Activated CD8-positive, alpha-beta memory T cell treated with anti-CD3 and anti-CD28 coated beads, Interleukin-2, amount 10 ng/mL, durations not matched to agents 7 days and 5 days (primary cell): ENCODE measurements at regions not wholly inside any gene's neighbourhood (a gene's known extent, or its start where the extent isn't known, plus 50 kb on each side); places are given as distances from the start of the nearest gene placed in this dataset.
"Not testable (repeated sequence)": the region's sequence is repeated elsewhere in the genome, so short reads cannot be mapped to it uniquely, and the experiment has no call there.

Source experiments
- ATAC-seq: fragments of 150-1000 bp; cut with Tn5 transposase; one replicate; pipeline ENCODE4 v1.10.0; 2021; ENCODE audit warnings: moderate library complexity
- CTCF ChIA-PET: fragments of 350-600 bp; sonication (Branson Sonifier 250); formaldehyde crosslinking; loops from one replicate; lab custom pipeline; 2021; ENCODE audit warnings: antibody characterized with exemption; lab: Charles Lee
- DNase-seq: peaks from one replicate; pipeline ENCODE4 v3.0.0-alpha.2; 2020
- H3K27ac Mint-ChIP-seq: one replicate; pipeline ENCODE4 v1.8.0; 2021; ENCODE audit warnings: mild to moderate bottlenecking, mixed read lengths
- H3K27me3 Mint-ChIP-seq: one replicate; pipeline ENCODE4 v1.8.0; 2021; ENCODE audit warnings: mixed read lengths
- H3K36me3 Mint-ChIP-seq: one replicate; pipeline ENCODE4 v1.8.0; 2021; ENCODE audit warnings: mild to moderate bottlenecking, mixed read lengths
- H3K4me1 Mint-ChIP-seq: one replicate; pipeline ENCODE4 v1.8.0; 2021; ENCODE audit warnings: mixed read lengths
- H3K4me3 Mint-ChIP-seq: one replicate; pipeline ENCODE4 v1.8.0; 2021; ENCODE audit warnings: mild to moderate bottlenecking, moderate library complexity, mixed read lengths
- H3K9me3 Mint-ChIP-seq: one replicate; pipeline ENCODE4 v1.8.0; 2022; ENCODE audit warnings: low read depth, mixed read lengths

DNA sequence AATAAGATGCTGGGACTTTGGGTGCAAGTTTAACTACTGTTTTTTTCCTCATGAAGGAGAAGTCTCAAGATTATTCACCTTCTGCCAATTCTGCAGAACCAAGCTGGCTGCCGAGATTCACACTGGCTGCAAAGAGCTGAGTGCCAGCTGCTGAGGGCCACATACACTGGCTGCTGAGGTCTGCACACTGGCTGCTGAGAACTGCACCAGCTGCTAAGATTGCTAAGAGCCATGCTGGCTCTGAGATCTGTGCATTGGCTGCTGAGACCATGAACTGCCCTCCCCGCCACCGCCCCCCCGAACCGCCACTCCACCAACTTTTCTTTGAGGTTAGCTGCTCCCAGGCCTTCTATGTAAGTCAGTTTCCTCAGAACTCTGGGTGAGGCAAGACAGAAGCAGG, 330.3 kb downstream of the CBLL2 start:
- no peaks in the 10 kb centered on the region for H3K27me3 Mint-ChIP-seq
- CTCF ChIA-PET = no interaction called here
- no peak overlapping the region for H3K4me3 Mint-ChIP-seq
- no peak overlapping the region for H3K27ac Mint-ChIP-seq
- H3K36me3 Mint-ChIP-seq = no peaks in the 10 kb centered on the region
- no peak for DNase-seq
- H3K9me3 Mint-ChIP-seq = no peaks in the 10 kb centered on the region
- no peaks in the 10 kb centered on the region for H3K4me1 Mint-ChIP-seq
- ATAC-seq = no peak

DNA sequence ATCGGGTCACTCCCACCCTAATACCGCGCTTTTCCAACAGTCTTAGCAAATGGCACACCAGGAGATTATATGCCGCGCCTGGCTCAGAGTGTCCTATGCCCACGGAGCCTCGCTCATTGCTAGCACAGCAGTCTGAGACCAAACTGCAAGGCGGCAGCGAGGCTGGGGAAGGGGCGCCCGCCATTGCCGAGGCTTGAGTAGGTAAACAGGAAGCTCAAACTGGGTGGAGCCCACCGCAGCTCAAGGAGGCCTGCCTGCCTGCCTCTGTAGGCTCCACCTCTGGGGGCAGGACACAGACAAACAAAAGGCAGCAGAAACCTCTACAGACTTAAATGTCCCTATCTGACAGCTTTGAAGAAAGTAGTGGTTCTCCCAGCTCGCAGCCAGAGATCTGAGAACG, 336.7 kb downstream of the CBLL2 start:
- H3K4me1 Mint-ChIP-seq, CTCF ChIA-PET, DNase-seq, H3K36me3 Mint-ChIP-seq, H3K27me3 Mint-ChIP-seq, ATAC-seq, H3K4me3 Mint-ChIP-seq, H3K27ac Mint-ChIP-seq, H3K9me3 Mint-ChIP-seq: not testable (repeated sequence)

DNA sequence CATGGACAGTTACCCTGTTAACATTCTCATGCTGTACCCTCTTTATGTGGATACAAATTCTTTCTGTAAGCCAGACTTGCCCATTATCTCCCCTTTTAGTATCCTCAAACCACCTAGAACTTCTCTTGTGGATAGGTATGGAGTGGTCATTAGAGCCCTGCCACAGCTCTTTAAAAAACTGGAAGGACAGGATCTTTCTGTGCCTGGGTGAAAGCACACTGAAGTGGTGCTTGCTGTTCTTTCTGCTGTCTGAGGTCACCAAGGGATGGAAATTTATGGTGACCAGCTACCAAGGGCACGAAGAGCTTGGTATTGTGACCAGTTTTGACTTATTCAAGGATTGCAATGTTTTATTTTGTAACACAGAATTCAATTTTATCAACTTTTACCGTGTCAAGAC, 344.2 kb downstream of the CBLL2 start:
- ATAC-seq = no peak
- no peaks in the 10 kb centered on the region for H3K9me3 Mint-ChIP-seq
- no peak overlapping the region for H3K27ac Mint-ChIP-seq
- no peak for DNase-seq
- no peaks in the 10 kb centered on the region for H3K27me3 Mint-ChIP-seq
- H3K36me3 Mint-ChIP-seq = no peaks in the 10 kb centered on the region
- no peak overlapping the region for H3K4me3 Mint-ChIP-seq
- CTCF ChIA-PET = no interaction called here
- H3K4me1 Mint-ChIP-seq = no peaks in the 10 kb centered on the region

DNA sequence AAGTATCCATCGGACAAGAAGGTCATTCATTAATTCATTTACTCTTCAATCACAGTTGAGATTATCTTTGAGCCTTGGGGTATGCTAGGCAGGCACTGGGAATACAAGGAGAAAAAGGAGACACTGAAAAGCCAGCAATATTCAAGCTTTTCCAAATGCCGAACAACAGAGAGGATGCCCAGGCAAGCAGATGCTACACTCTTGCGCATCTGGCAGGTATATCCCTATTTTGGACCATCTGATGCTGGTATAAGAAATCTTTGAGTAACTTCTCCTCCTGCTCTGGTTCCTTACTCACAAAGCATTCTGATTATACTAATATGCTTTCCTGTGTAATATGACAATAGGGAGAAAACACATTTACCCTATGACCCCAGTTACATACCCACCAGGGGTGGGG, 354.9 kb downstream of the CBLL2 start:
- ATAC-seq = no peak

DNA sequence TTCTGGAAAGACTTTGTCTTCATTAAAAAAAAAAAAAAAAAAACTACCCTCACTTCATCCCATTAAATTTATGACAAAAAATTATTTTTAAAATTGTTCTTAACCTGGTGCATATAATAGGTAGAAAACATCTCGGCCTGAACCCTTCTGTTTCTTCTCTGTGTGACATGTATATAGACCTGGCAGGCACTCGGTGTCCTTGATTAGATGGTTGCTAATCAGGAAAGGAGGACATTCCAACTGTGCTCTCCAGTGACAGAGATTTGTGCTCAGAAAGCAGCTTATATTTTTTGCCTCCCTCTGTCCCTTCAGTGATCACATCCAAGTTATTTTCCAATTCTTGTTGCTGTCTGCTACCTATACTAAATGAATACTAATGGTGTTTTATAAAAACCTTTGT, 355.6 kb downstream of the CBLL2 start:
- Mint-ChIP-seq H3K4me1 (no peaks in the 10 kb centered on the region), H3K27me3 (no peaks in the 10 kb centered on the region), H3K4me3 (no peak overlapping the region), H3K36me3 (no peaks in the 10 kb centered on the region), H3K27ac (no peak overlapping the region), H3K9me3 (no peaks in the 10 kb centered on the region)
- DNase-seq (no peak), ATAC-seq (no peak)
- CTCF ChIA-PET = no interaction called here

More for the DNA sequence above, 354.9 kb downstream of the CBLL2 start:
- CTCF ChIA-PET = no interaction called here
- Mint-ChIP-seq H3K4me1 (no peaks in the 10 kb centered on the region), H3K27me3 (no peaks in the 10 kb centered on the region), H3K36me3 (no peaks in the 10 kb centered on the region), H3K4me3 (no peak overlapping the region), H3K9me3 (no peaks in the 10 kb centered on the region), H3K27ac (no peak overlapping the region)
- no peak for DNase-seq

DNA sequence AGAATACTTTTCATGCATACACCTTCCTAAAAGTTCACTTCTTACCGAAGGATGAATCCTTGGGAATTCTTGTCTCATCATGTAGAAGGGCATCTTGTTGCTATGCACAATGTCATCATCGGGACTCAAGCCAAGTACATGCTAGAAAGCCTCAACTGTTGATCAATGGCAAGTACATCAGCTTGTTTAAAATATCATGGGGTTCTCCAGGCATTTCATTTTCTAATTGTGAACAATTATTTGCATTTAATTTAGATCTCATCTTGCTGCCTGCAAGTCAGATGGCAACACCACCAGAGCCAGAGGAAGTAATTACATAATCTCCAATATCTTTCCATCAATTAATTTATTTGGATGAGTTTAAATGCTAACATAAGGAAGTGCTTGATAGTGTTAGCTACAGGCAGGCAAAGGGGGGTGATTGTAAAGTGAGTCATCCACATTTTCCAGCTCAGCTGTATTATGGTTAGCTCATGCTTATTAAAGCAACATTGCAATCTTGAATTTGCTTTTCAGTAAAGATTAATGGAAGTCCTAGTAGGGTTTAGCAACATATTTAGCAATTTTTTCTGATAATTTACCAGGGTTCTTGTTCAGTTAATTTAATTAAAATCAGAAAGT, 356.5 kb downstream of the CBLL2 start:
- Mint-ChIP-seq H3K27me3 (no peaks in the 10 kb centered on the region), H3K4me3 (no peak overlapping the region), H3K9me3 (no peaks in the 10 kb centered on the region), H3K4me1 (no peaks in the 10 kb centered on the region), H3K36me3 (no peaks in the 10 kb centered on the region), H3K27ac (no peak overlapping the region)
- CTCF ChIA-PET = no interaction called here
- DNase-seq = no peak
- ATAC-seq = no peak

DNA sequence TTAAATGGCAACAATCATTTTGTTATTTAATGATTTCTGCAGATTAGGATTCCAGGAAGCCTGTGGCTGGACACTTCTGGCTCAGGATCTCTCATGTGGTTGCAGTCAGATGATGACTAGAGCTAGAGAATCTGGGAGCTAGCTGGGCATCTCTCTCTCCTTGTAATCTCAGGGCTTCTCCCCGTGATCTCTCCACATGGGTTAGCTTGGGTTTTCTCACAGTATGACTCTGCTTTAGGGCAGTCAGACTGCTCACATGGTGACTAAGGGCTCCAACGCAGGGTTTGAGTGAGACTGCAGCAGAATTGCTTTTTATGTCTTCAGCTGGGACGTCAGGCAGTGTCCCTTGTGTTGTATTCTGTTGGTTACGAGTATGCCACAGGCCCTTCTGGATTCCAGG, 361.4 kb downstream of the CBLL2 start:
- CTCF ChIA-PET = no interaction called here
- no peaks in the 10 kb centered on the region for H3K36me3 Mint-ChIP-seq
- no peaks in the 10 kb centered on the region for H3K27me3 Mint-ChIP-seq
- no peak for DNase-seq
- H3K4me1 Mint-ChIP-seq = no peaks in the 10 kb centered on the region
- no peak overlapping the region for H3K27ac Mint-ChIP-seq
- H3K9me3 Mint-ChIP-seq = no peaks in the 10 kb centered on the region
- H3K4me3 Mint-ChIP-seq = no peak overlapping the region
- no peak for ATAC-seq

DNA sequence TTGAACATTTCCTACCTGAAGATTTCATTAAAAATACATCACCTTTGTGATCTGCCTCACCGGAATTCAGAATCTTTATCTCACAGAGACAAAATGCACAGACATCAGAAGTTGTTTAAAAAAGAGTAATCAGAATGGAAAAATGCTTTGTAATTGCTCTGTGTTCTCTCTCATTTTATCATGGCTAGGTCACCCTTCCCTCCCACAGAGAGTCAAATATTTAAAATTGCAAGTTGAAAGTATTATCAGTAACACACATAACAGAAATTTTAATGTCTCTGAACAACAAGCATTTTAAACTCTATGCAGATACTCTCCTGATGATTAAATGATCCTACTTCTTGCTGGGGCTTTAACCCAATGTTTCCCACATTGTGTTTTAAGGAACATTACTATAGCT, 362.0 kb downstream of the CBLL2 start:
- Mint-ChIP-seq H3K4me1 (no peaks in the 10 kb centered on the region), H3K27ac (no peak overlapping the region), H3K4me3 (no peak overlapping the region), H3K36me3 (no peaks in the 10 kb centered on the region), H3K27me3 (no peaks in the 10 kb centered on the region), H3K9me3 (no peaks in the 10 kb centered on the region)
- DNase-seq (no peak), ATAC-seq (no peak)
- CTCF ChIA-PET = no interaction called here

DNA sequence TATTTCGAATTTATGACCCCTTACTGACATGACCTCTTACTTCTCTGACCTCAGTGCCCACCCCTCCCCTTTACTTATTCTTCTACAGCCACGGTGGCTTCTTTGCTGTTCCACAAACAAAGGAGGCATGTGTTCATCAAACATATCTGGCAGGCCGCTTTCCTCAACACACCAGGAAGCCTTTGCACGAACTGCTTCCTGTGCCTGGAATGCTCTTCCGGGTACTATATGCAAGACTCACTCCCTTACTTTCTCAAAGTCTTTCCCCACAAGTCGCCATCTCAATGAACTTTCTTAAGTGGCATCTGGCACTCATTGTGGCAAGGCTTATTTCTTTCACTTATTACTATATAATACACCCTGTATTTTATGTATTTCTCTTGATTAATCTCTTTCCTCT, 351.5 kb upstream of the DDX53 start:
- no peak overlapping the region for H3K27ac Mint-ChIP-seq
- no peak overlapping the region for H3K4me3 Mint-ChIP-seq
- H3K4me1 Mint-ChIP-seq = no peaks in the 10 kb centered on the region
- DNase-seq = no peak
- ATAC-seq = no peak
- CTCF ChIA-PET = no interaction called here
- H3K9me3 Mint-ChIP-seq = no peaks in the 10 kb centered on the region
- no peaks in the 10 kb centered on the region for H3K36me3 Mint-ChIP-seq
- H3K27me3 Mint-ChIP-seq = no peaks in the 10 kb centered on the region

DNA sequence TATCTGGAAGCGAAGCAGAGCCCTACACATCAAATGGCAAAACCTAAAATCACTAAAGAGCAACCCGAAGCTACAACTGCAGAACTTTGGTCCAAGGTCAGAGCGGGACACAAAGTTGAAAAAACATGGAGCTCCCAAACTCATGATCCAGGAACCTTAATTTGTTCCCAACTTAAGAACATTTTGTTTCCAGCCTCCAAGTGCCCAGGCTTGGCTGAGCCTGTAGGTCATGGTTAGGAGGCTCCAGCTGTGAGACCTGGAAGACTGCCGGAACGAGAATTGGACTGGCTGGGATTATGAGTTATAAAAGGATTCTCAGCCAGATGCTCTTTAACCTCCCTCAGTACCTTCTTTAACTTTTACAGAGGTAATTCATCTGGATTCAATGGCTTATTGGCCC, 349.1 kb upstream of the DDX53 start:
- H3K27me3 Mint-ChIP-seq = no peaks in the 10 kb centered on the region

DNA sequence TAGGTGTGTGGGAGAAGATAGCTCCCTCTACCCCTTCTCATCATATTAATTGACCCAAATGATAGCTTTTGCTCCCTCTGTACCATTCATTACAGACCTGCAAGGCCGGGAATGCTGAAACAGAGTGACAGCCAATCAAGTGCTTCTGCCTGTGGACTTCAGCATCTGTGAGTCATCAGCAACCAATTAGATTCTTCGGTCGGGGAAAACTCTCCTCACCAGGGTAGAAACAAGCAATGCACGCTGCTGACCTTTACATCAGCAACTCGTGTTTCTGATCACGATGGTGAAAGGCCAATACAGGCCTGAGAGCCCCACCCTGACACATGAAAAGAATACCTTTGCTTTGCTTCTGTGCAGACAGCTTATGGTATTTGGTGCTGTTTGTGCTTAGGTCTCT, 347.2 kb upstream of the DDX53 start:
- H3K4me1 Mint-ChIP-seq = no peaks in the 10 kb centered on the region
- CTCF ChIA-PET = no interaction called here
- no peaks in the 10 kb centered on the region for H3K27me3 Mint-ChIP-seq
- no peaks in the 10 kb centered on the region for H3K36me3 Mint-ChIP-seq
- DNase-seq (no peak), ATAC-seq (no peak)
- H3K27ac Mint-ChIP-seq = no peak overlapping the region
- no peaks in the 10 kb centered on the region for H3K9me3 Mint-ChIP-seq
- no peak overlapping the region for H3K4me3 Mint-ChIP-seq

More for the DNA sequence above, 349.1 kb upstream of the DDX53 start:
- Mint-ChIP-seq H3K4me3 (no peak overlapping the region), H3K4me1 (no peaks in the 10 kb centered on the region), H3K27ac (no peak overlapping the region), H3K36me3 (no peaks in the 10 kb centered on the region), H3K9me3 (no peaks in the 10 kb centered on the region)
- ATAC-seq = no peak
- DNase-seq = no peak
- CTCF ChIA-PET = no interaction called here

DNA sequence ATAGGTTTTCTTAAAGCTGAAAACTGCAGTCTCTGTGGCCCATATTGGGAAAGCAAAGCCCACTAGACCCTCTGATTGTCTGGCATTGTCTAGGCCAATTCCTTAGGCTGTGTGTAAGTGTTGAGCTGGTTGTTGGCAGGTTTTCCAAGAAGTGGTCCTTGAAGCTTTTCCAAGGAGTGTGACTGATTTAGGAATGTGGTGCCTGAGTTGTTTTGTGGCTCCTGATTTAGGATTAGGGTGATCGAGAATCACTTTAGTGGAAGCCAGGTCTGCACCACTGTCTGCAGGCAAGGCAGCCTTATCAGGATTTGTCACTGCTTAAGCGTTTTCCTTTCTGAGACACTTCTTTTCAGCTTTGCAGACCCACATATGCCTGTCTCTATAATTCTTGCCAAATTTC, 339.0 kb upstream of the DDX53 start:
- Mint-ChIP-seq H3K36me3 (no peaks in the 10 kb centered on the region), H3K4me1 (no peaks in the 10 kb centered on the region), H3K27me3 (no peaks in the 10 kb centered on the region), H3K9me3 (no peaks in the 10 kb centered on the region), H3K4me3 (no peak overlapping the region), H3K27ac (no peak overlapping the region)
- CTCF ChIA-PET = no interaction called here
- DNase-seq (no peak), ATAC-seq (no peak)

DNA sequence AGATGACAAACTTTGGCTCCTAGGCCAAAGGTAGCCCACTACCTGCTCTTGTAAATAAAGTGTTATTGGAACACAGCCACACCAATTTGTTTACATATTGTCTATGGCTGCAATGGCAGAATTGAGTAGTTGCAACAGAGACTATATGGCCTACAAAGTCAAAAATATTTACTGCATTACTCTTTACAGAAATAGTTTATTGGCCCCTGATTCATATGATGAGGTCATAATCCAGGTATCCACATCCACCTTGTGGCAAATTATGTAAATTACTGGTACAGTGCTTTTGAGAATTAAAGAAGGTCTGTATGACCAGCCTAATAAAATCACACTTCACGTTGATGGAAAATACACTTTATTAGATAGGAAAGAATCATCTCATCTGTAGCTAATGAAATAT, 337.0 kb upstream of the DDX53 start:
- ATAC-seq (no peak), DNase-seq (no peak)
- H3K9me3 Mint-ChIP-seq = no peaks in the 10 kb centered on the region
- no peaks in the 10 kb centered on the region for H3K36me3 Mint-ChIP-seq
- no peak overlapping the region for H3K27ac Mint-ChIP-seq
- CTCF ChIA-PET = no interaction called here
- H3K4me1 Mint-ChIP-seq = no peaks in the 10 kb centered on the region
- H3K27me3 Mint-ChIP-seq = no peaks in the 10 kb centered on the region
- H3K4me3 Mint-ChIP-seq = no peak overlapping the region

DNA sequence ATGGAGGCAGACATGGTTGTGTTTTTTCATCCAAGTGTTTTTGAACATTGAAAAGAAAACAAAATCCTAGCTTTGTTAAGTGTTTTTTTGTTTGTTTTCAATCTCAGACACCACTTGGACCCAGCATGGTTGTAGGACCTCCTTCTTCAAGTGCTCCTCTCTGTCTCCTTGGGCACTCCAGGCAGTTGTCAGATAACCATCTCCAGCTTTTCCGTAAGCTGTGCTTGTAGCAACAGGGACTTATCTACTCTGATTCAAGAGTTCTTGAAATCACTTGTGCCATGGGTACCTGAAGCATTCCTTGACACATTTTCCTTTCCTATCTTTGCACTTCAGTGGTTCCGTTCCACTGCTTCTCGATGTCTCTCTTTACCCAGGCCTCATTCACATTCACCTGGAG, 334.9 kb upstream of the DDX53 start:
- Mint-ChIP-seq H3K27me3 (no peaks in the 10 kb centered on the region), H3K36me3 (no peaks in the 10 kb centered on the region), H3K27ac (no peak overlapping the region), H3K4me1 (no peaks in the 10 kb centered on the region), H3K4me3 (no peak overlapping the region), H3K9me3 (no peaks in the 10 kb centered on the region)
- CTCF ChIA-PET = no interaction called here
- ATAC-seq = no peak
- no peak for DNase-seq

DNA sequence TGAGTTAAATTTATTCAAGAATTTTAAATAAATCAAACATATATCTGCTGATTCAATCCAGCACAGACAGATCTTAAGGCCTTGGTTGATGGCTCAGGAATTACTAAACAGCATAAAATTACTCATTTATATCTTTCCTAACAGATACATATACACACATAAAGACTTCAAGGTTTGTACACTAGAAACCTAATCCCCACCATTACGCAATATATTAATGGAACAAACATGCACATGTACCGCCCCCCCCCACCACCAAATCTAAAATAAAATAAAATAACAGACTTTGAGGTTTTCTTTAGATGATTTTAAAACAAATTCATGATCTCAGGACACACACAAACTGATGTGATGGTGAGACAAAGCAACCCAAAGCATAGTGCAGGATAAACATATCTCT, 333.9 kb upstream of the DDX53 start:
- no peaks in the 10 kb centered on the region for H3K4me1 Mint-ChIP-seq
- no peak for DNase-seq
- no peaks in the 10 kb centered on the region for H3K36me3 Mint-ChIP-seq
- CTCF ChIA-PET = no interaction called here
- H3K27me3 Mint-ChIP-seq = no peaks in the 10 kb centered on the region
- ATAC-seq = no peak
- no peak overlapping the region for H3K27ac Mint-ChIP-seq
- H3K4me3 Mint-ChIP-seq = no peak overlapping the region
- H3K9me3 Mint-ChIP-seq = no peaks in the 10 kb centered on the region
